ENCODE measurements at regions not wholly inside any gene's neighbourhood (a gene's known extent, or its start where the extent isn't known, plus 50 kb on each side); places are given as distances from the start of the nearest gene placed in this dataset.

DNA sequence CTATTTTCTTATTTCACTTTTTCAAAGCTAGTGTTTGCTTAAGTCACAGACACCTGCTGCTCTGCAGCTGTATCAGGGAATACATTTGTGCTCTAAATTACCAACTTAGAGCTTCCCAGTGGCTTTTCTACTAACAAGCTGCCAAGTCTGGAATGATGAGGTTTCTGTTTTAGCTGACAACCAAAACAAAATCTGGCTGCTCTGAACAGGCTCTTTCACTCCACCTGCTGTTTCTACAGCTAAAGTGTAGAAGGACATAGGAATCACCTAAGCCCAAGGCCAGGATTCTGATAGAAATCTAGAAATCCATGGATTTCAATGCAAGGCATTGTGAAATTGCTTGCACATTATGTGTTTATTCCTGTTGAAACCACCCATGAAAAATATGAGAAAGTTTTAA lies 201.2 kb downstream of the SUCLG1 start:
- no peak for DNase-seq

DNA sequence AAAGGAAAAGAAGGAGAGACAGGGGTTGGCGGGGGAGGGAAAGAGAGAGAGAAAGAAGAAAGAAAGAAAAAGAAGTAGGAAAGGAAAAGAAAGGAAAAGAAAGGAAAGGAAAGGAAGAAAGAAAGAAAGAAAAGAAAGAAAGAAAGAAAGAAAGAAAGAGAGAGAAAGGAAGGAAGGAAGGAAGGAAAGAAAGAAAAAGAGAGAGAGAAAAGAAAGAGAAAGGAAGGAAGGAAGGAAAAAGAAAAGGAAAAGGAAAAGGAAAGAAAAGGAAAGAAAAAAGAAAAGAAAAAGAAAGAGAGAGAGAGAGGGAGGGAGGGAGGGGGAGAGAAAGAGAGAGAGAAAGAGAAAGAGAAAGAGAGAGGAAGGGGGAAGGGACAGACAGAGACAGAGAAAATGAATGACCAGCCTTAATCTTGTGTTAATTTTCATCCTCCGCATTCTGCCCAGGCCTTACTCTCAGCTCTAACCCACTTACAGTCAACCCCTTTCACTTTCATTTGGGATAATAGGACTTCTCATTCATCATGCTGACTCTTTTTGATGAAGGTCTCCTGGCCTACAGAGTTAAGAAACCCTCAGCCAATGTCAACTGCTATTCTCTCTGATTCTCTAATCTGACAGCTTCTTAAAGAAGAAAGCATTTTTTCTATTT lies 207.3 kb downstream of the SUCLG1 start:
- intact Hi-C loops (cut with DNase I): no loop called here
- Histone ChIP-seq H3K27me3 (no peaks in the 10 kb centered on the region), H3K9ac (ENCODE audit: low read depth in 2 of 2, low read length in 2 of 2) (no peak overlapping the region), H3K36me3 (no peaks in the 10 kb centered on the region), H3K9me3 (no peaks in the 10 kb centered on the region), H3K27ac (no peak overlapping the region), H3K4me1 (no peaks in the 10 kb centered on the region), H3K4me3 (no peak overlapping the region)
- TF ChIP-seq, protein P1, sequence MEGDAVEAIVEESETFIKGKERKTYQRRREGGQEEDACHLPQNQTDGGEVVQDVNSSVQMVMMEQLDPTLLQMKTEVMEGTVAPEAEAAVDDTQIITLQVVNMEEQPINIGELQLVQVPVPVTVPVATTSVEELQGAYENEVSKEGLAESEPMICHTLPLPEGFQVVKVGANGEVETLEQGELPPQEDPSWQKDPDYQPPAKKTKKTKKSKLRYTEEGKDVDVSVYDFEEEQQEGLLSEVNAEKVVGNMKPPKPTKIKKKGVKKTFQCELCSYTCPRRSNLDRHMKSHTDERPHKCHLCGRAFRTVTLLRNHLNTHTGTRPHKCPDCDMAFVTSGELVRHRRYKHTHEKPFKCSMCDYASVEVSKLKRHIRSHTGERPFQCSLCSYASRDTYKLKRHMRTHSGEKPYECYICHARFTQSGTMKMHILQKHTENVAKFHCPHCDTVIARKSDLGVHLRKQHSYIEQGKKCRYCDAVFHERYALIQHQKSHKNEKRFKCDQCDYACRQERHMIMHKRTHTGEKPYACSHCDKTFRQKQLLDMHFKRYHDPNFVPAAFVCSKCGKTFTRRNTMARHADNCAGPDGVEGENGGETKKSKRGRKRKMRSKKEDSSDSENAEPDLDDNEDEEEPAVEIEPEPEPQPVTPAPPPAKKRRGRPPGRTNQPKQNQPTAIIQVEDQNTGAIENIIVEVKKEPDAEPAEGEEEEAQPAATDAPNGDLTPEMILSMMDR (IDR thresholded peaks at IDR 0.05): no peak
- DNase-seq: no peak

More for the DNA sequence above, 201.2 kb downstream of the SUCLG1 start:
- TF ChIP-seq, protein P1 (IDR thresholded peaks at IDR 0.05): no peak
- Histone ChIP-seq H3K27me3 (no peaks in the 10 kb centered on the region), H3K4me1 (no peaks in the 10 kb centered on the region), H3K9ac (ENCODE audit: low read depth in 2 of 2, low read length in 2 of 2) (no peak overlapping the region), H3K9me3 (no peaks in the 10 kb centered on the region), H3K27ac (no peak overlapping the region), H3K36me3 (no peaks in the 10 kb centered on the region), H3K4me3 (no peak overlapping the region)
- intact Hi-C loops (cut with DNase I): no loop called here

DNA sequence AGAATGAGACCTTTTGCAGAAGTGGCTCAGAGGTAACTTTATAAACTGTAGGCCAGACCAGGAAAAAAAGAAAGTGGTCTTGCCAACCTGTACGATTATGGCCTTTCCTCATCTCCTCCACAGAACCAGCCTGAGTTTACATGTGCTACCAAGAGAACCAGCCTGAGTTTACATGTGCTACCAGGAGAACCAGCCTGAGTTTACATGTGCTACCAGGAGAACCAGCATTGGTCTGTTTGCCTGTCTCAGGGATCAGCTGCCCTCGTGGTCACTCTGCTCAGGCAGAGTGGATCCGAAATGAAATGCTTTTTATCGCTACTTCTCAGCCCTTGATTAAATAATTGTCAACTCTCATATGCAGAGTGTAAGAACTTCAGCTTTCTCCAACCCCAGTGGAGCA lies 209.9 kb downstream of the SUCLG1 start:
- Histone ChIP-seq H3K4me3 (no peak overlapping the region), H3K27ac (no peak overlapping the region), H3K4me1 (no peaks in the 10 kb centered on the region), H3K9ac (ENCODE audit: low read depth in 2 of 2, low read length in 2 of 2) (no peak overlapping the region), H3K9me3 (no peaks in the 10 kb centered on the region), H3K36me3 (no peaks in the 10 kb centered on the region), H3K27me3 (no peaks in the 10 kb centered on the region)
- no peak for DNase-seq
- intact Hi-C loops (cut with DNase I): no loop called here
- TF ChIP-seq, protein P1 (IDR thresholded peaks at IDR 0.05): no peak

DNA sequence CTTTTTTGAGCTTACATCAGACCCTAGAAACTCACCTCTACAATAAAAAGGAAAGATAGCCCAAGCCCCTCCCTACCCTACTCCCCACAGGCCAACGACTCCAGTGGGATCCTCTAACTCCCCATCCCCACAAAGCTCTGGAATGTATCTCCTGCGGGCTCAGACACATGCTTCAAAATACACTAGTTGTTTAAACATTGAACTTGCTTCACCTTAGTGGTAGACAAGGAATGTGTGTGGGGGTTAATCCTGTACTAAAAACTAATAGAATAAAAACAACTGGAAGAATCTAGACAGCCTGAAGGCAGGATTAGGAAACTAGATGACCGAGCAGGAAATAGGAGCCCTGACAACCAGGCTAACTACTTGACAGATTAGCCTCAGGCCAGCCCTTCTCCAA lies 211.5 kb downstream of the SUCLG1 start:
- H3K9me3 ChIP-seq: no peaks in the 10 kb centered on the region
- TF ChIP-seq, protein P1 (IDR thresholded peaks at IDR 0.05): no peak
- H3K27me3 ChIP-seq: no peaks in the 10 kb centered on the region
- no peaks in the 10 kb centered on the region for H3K4me1 ChIP-seq
- H3K9ac ChIP-seq (ENCODE audit: low read depth in 2 of 2, low read length in 2 of 2): no peak overlapping the region
- DNase-seq: no peak
- intact Hi-C loops (cut with DNase I): no loop called here
- H3K4me3 ChIP-seq: no peak overlapping the region
- H3K27ac ChIP-seq: no peak overlapping the region
- H3K36me3 ChIP-seq: no peaks in the 10 kb centered on the region

DNA sequence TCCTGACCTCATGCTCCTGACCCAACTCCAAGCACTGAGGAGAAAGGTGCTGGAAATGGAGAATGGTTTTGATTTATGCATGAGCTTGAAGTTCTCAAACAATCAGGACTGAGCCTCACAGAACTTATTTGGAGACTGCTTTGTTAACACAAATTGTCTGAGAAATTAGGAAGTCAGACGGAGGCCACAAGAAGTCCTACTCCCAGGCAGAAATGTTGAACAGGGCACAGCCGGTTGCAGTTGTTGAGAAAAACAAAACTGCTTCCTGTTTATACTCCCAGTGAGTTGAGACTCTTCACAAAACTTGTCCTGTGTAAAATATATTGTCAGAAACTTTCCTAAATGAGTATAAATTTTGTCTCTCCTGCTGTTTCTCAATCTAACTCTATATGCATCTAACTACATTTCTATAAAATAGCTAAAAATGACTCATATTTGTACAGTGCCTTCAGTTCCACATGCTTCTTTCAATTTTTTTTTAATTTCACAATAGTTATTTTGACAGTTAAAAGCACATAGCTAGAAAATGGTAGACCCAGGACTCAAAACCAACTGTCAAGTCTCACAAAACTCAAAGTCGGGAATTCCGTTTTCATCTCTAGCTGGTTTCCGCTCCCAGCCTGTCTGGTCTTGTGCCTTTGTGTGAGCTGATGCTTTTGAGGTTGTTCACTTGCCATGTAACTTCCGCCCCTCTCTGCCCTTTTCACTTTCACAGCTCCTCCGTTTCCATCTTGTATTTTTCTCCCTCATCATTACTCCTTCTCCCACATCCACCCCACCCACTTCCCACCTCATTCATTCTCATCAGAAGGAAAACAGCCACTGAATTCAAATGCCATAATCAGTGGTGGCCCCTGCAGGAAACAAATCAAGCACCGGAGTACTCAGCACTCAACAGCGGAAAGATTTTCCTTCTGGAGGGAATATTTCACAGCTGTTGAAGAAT lies 215.0 kb downstream of the SUCLG1 start:
- no peak overlapping the region for H3K4me3 ChIP-seq
- TF ChIP-seq, protein P1 (IDR thresholded peaks at IDR 0.05): no peak
- H3K27ac ChIP-seq: no peak overlapping the region
- intact Hi-C loops (cut with DNase I): no loop called here
- H3K9me3 ChIP-seq: no peaks in the 10 kb centered on the region
- DNase-seq: no peak
- no peaks in the 10 kb centered on the region for H3K27me3 ChIP-seq
- no peaks in the 10 kb centered on the region for H3K4me1 ChIP-seq
- no peaks in the 10 kb centered on the region for H3K36me3 ChIP-seq
- no peak overlapping the region for H3K9ac ChIP-seq (ENCODE audit: low read depth in 2 of 2, low read length in 2 of 2)
